ENCODE measurements at regions not wholly inside any gene's neighbourhood (a gene's known extent, or its start where the extent isn't known, plus 50 kb on each side); places are given as distances from the start of the nearest gene placed in this dataset.
"Not testable (repeated sequence)": the region's sequence is repeated elsewhere in the genome, so short reads cannot be mapped to it uniquely, and the experiment has no call there.

- no peak for DNase-seq
These were observed 254.7 kb upstream of the CDH11 start for GRCh38 chr16:65376601-65377000.

GRCh38 chr16:65375651-65376050, 253.8 kb upstream of the CDH11 start:
- DNase-seq, result no peak

- DNase-seq, result peak; percentile 74
These were observed 251.2 kb upstream of the CDH11 start for GRCh38 chr16:65373097-65373496.

GRCh38 chr16:65372171-65372570, 250.3 kb upstream of the CDH11 start:
- peak; percentile 1 for DNase-seq

GRCh38 chr16:65365732-65366715, 244.2 kb upstream of the CDH11 start:
- no peak for DNase-seq

GRCh38 chr16:65356721-65357120, 234.9 kb upstream of the CDH11 start:
- not testable (repeated sequence) for DNase-seq

- DNase-seq, result no peak
These were observed 233.8 kb upstream of the CDH11 start for GRCh38 chr16:65355706-65356105.

- DNase-seq, result no peak
These were observed 231.3 kb upstream of the CDH11 start for GRCh38 chr16:65353183-65353582.

- DNase-seq, result no peak
These were observed 227.8 kb upstream of the CDH11 start for GRCh38 chr16:65349626-65350025.

- no peak for DNase-seq
These were observed 221.7 kb upstream of the CDH11 start for GRCh38 chr16:65343556-65343955.

GRCh38 chr16:65342231-65342866, 220.5 kb upstream of the CDH11 start:
- DNase-seq, result no peak

- no peak for DNase-seq
These were observed 217.2 kb upstream of the CDH11 start for GRCh38 chr16:65339062-65339461.

- DNase-seq, result no peak
These were observed 214.3 kb upstream of the CDH11 start for GRCh38 chr16:65336160-65336559.

- DNase-seq, result no peak
These were observed 212.2 kb upstream of the CDH11 start for GRCh38 chr16:65334081-65334480.

- no peak for DNase-seq
These were observed 211.4 kb upstream of the CDH11 start for GRCh38 chr16:65333283-65333682.

GRCh38 chr16:65327346-65327745, 205.5 kb upstream of the CDH11 start:
- DNase-seq, result no peak

- no peak for DNase-seq
These were observed 201.9 kb upstream of the CDH11 start for GRCh38 chr16:65323655-65324237.

GRCh38 chr16:65319621-65320231, 197.9 kb upstream of the CDH11 start:
- no peak for DNase-seq

- no peak for DNase-seq
These were observed 196.9 kb upstream of the CDH11 start for GRCh38 chr16:65318590-65319257.

- DNase-seq, result no peak
These were observed 196.3 kb upstream of the CDH11 start for GRCh38 chr16:65318138-65318537.

- DNase-seq, result no peak
These were observed 194.9 kb upstream of the CDH11 start for GRCh38 chr16:65316808-65317207.

- no peak for DNase-seq
These were observed 193.4 kb upstream of the CDH11 start for GRCh38 chr16:65315081-65315780.

Measured in GF-D8 (cell line).